ENCODE measurements at regions not wholly inside any gene's neighbourhood (a gene's known extent, or its start where the extent isn't known, plus 50 kb on each side); places are given as distances from the start of the nearest gene placed in this dataset.
"Not testable (repeated sequence)": the region's sequence is repeated elsewhere in the genome, so short reads cannot be mapped to it uniquely, and the experiment has no call there.

GRCh38 chr2:47964277-47964676 is 58.0 kb upstream of the FBXO11 start:
- no peak for TF ChIP-seq CTCF (IDR thresholded peaks at IDR 0.05; ENCODE audit: insufficient read depth, low read length, poor library complexity, severe bottlenecking)
- Histone ChIP-seq H3K4me3 (ENCODE audit: low read depth, low read length) (no peak overlapping the region), H3K36me3 (ENCODE audit: control insufficient read depth, insufficient read depth, low read length) (no peaks in the 10 kb centered on the region), H3K27me3 (ENCODE audit: control insufficient read depth, insufficient read depth, low read length) (no peaks in the 10 kb centered on the region)
- no peak for DNase-seq (ENCODE audit: low read depth)

DNA sequence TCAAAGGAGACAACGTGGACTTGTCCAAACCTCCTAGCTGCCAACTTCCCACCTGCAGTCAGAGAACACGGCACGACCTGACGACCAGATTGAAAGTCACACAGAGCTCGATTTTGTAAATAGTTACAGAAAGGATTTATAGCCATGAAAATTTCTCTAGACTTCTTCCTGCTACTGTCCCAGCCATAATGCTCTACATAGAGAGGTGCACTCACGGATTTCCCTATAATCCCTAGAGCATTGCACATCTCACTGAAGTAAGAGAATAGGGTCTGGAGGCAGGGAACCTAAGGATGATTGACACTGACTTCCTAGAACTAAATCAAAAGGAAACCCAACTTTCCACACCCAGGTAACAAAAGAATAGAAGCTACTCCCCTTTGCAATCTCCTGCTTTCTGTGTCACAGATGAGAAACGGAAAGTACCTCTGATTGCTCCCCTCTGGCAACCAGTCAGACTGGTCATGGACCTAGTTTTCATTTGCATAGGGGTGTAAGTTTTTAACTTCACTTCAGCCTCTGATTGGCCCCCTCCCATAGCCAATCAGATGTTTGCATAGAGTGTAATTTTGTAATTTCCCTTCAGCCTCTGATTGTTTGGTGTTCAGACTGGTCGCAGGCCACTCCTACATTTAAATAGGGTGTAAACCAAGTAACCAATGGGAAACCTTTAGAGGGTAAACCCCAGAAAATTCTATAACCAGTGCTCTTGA is 58.6 kb upstream of the FBXO11 start:
- TF ChIP-seq CTCF (IDR thresholded peaks at IDR 0.05; ENCODE audit: insufficient read depth, low read length, poor library complexity, severe bottlenecking): no peak
- DNase-seq (ENCODE audit: low read depth): no peak
- Histone ChIP-seq H3K27me3 (ENCODE audit: control insufficient read depth, insufficient read depth, low read length) (no peaks in the 10 kb centered on the region), H3K4me3 (ENCODE audit: low read depth, low read length) (no peak overlapping the region), H3K36me3 (ENCODE audit: control insufficient read depth, insufficient read depth, low read length) (no peaks in the 10 kb centered on the region)

- not testable (repeated sequence) for DNase-seq (ENCODE audit: low read depth); H3K36me3 ChIP-seq (ENCODE audit: control insufficient read depth, insufficient read depth, low read length); H3K27me3 ChIP-seq (ENCODE audit: control insufficient read depth, insufficient read depth, low read length); H3K4me3 ChIP-seq (ENCODE audit: low read depth, low read length)
These were observed 70.4 kb upstream of the FBXO11 start for GRCh38 chr2:47976728-47977127.

DNA sequence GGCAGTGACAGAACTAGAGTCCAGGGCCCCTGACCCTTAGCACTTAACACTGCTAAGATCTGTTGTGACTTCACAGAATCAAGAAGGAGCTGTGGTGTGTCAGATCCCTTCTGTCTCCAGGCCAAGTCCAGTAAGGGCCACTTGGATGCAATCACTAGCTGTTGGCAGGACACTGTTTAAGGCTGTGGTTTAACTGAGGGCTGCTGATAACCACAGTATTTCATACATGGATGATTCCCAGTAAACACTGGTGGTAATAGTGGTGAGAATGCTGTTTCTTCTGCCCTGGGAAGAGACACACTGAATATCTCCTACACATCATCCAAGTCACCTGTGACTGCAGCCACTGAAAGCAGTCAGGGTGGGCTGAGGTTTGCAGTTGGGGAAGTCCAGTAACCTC is 77.7 kb upstream of the FBXO11 start:
- Histone ChIP-seq H3K4me3 (ENCODE audit: low read depth, low read length) (no peak overlapping the region), H3K27me3 (ENCODE audit: control insufficient read depth, insufficient read depth, low read length) (peaks cover 3% of the 10 kb centered on the region), H3K36me3 (ENCODE audit: control insufficient read depth, insufficient read depth, low read length) (no peaks in the 10 kb centered on the region)
- TF ChIP-seq CTCF (IDR thresholded peaks at IDR 0.05; ENCODE audit: insufficient read depth, low read length, poor library complexity, severe bottlenecking): no peak
- DNase-seq (ENCODE audit: low read depth): peak; percentile 56

GRCh38 chr2:47990503-47990902 is 84.2 kb upstream of the FBXO11 start:
- Histone ChIP-seq H3K27me3 (ENCODE audit: control insufficient read depth, insufficient read depth, low read length) (peaks cover 3% of the 10 kb centered on the region), H3K36me3 (ENCODE audit: control insufficient read depth, insufficient read depth, low read length) (no peaks in the 10 kb centered on the region), H3K4me3 (ENCODE audit: low read depth, low read length) (no peak overlapping the region)
- no peak for DNase-seq (ENCODE audit: low read depth)
- TF ChIP-seq CTCF (IDR thresholded peaks at IDR 0.05; ENCODE audit: insufficient read depth, low read length, poor library complexity, severe bottlenecking): no peak

- no peak for DNase-seq (ENCODE audit: low read depth)
- H3K4me3 ChIP-seq (ENCODE audit: low read depth, low read length): no peak overlapping the region
- TF ChIP-seq CTCF (IDR thresholded peaks at IDR 0.05; ENCODE audit: insufficient read depth, low read length, poor library complexity, severe bottlenecking): no peak
- no peaks in the 10 kb centered on the region for H3K36me3 ChIP-seq (ENCODE audit: control insufficient read depth, insufficient read depth, low read length)
- H3K27me3 ChIP-seq (ENCODE audit: control insufficient read depth, insufficient read depth, low read length): no peaks in the 10 kb centered on the region
These were observed 86.4 kb upstream of the FBXO11 start for GRCh38 chr2:47992671-47993070.

All from kidney epithelial cell (primary cell).